DMS79 (cell line): ENCODE measurements at regions not wholly inside any gene's neighbourhood (a gene's known extent, or its start where the extent isn't known, plus 50 kb on each side); places are given as distances from the start of the nearest gene placed in this dataset.
A peak's percentile ranks its signal among the peaks of the same experiment; 100 is the strongest.
"Not testable (repeated sequence)": the region's sequence is repeated elsewhere in the genome, so short reads cannot be mapped to it uniquely, and the experiment has no call there.

Experiments used
- DNase-seq: peaks from one replicate; lab custom pipeline; 2025; lab: John Stamatoyannopoulos, UW

GRCh38 chr2:53362934-53363333 lies 404.7 kb upstream of the CHAC2 start:
- no peak for DNase-seq

GRCh38 chr2:53356291-53356905 lies 411.2 kb upstream of the CHAC2 start:
- DNase-seq: no peak

- no peak for DNase-seq
Measured at GRCh38 chr2:53353135-53354114, 414.2 kb upstream of the CHAC2 start.

- no peak for DNase-seq
Measured at GRCh38 chr2:53347269-53347668, 420.3 kb upstream of the CHAC2 start.

- DNase-seq: no peak
Measured at GRCh38 chr2:53342248-53342647, 425.4 kb upstream of the CHAC2 start.

DNA sequence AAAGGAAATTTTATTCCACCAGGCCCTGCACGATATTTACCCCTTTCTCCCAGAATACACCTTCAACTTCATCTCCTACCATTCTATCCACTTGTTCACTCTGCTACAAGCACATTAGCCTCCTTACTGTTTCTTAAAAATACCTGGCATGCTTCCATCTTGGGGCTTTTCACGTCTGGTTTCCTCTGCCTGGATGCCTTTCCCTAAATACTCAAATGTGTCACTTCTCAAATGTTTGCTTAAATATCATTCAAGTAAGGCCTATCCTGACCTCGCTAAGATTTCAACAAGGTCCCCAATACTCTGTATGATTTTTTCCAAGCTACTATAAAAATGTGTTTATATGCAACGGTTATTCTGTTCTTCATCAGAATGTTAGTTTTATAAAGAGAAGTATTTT lies 433.0 kb upstream of the CHAC2 start:
- peak; percentile 56 for DNase-seq

DNA sequence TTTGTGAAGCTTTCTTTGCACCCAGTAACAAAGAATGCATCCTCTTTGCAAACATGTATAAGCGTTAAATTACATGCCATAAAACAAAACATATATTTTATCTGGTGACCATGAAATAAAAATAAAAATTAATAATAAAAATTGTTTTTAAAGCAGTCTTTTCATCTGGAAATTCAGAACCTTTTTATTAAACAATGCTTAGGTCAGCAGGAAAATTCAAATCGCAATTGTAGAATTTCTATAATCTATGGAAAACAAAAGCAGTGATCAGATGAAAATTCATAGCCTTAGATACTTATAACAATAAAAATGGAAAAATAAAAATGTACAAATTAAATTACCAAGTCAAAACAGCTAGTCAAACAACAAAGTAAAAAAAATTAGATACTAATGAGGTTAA lies 435.9 kb upstream of the CHAC2 start:
- DNase-seq: no peak

GRCh38 chr2:53317861-53318260 lies 449.7 kb upstream of the CHAC2 start:
- DNase-seq: no peak

- DNase-seq: no peak
Measured at GRCh38 chr2:53315149-53315548, 452.5 kb upstream of the CHAC2 start.

GRCh38 chr2:53314718-53315117 lies 452.9 kb upstream of the CHAC2 start:
- DNase-seq: no peak

GRCh38 chr2:53313644-53314043 lies 454.0 kb upstream of the CHAC2 start:
- not testable (repeated sequence) for DNase-seq

DNA sequence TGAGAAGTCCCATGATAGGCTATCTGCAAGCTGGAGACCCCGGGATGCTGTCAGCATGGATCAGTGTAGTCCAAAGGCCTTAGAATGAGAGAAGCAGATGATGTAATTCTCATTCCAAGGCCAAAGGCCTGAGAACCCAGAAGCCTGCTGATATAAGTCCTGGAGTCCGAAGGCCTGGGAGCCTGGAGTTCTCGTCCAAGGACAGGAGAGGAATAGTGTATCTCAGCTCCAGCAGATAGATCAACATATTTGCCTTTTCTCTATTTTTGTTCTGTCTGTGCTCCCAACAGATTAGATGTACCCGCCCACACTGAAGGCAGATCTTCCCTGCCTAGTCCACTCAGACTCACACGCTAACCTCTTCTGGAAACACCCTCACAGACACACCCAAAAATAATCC lies 454.9 kb upstream of the CHAC2 start:
- DNase-seq: no peak

DNA sequence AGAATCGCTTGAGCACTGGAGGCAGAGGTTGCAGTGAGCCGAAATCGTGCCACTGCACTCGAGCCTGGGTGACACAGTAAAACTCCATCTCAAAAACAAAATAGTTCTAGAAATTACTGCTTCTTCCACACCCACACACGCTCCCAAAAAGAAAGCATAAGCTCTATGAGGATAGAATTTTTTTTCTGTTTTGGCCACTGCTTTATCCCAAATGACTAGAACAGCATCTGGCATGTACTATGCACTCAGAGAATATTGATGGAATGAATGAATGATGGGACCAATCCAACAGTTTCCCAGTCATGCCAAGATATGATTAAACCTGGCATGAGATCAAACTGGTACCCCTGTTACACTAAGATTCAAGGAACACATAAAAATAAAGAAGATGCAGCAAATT lies 455.4 kb upstream of the CHAC2 start:
- no peak for DNase-seq

DNA sequence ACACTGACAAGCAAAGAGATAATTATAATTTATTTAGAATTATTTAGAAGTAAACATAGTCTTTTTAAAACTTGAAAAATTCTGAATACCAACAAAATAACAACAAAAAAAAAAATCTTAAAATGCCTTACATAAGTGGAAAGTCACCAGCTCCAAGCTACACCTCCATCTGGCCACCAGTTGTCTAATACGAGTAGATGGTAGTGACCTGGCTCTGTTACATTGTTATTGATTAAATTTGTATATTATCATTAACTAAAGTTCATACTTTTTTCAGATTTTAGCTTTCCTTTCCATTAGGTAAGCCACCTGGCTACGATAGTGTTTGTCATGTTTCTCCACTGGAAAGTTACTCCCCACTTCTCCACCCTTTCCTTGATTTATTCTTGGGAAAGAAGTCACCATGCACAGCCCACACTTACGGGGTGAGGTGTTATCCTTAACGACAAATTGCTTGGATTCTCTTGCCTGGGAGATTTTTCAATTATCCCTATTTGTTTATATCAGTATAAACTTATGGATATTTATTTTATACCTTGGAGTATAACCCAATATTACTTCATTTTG lies 464.5 kb upstream of the CHAC2 start:
- DNase-seq: no peak

DNA sequence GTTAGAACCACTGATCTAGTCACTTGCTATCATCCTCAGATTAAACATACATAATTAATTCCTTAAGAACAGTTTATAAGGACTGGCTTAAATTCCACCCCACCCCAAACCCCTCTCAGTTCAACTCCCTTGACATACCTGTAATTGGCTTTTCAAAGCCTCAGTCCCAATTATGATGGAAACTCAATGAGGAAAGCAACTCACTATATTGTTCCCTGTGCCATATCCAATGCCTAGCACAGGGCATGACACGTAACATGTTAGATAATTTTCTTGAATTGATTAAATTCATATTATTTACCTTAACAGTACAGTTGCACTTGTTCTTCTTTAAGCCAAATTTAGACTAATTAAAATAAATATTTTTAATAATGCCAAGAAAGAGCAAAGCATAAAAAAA lies 465.1 kb upstream of the CHAC2 start:
- no peak for DNase-seq

DNA sequence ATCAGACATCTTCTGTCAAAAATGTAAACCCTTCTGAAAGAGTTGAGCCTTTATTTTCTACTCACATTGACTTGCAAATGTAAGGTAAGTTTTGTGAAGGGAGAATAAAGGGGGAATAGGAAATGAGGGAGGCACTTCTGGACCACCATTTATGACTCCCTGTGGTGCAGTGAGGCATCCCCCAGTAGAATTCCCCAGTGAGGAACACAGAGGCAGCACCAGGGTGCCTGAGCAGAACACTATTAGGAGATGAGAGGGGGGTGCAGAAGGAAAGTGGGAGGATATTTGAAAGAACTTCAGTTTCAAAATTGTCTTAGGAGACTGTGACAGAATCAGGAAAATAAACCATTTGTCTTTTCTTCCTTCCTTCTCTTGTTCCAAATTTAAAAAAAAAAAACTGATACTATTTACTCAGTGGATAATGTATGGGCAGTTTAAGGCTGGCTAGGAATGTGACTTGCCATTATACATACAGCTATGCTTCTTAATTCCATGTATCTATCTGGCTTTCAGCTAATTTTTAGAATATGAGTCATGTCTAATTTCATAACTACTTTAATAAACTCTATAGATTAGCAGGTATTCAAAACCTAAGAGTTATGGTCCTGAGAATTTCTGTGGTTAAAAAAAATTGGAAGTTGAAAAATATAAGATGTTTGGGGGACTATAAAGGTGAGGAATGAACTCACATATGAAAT lies 478.1 kb upstream of the CHAC2 start:
- no peak for DNase-seq

DNA sequence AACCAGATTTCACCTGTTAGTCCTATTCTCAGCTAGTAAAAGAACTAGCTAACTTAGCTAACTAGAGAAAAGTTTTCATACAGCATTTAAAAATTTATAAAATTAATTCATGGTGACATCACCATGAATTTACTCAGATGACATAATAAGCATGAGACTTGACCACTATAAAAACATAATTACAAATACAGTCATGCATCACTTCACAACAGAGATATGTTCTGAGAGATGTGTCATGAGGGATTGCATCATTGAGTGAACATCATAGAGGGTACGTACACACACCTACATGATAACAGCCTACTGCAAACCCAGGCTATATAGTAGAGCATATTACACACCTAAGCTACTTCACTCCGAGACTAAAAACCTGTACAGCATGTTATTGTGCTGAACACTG lies 481.3 kb upstream of the CHAC2 start:
- DNase-seq: no peak

- no peak for DNase-seq
Measured at GRCh38 chr2:53275743-53276142, 491.9 kb upstream of the CHAC2 start.

DNA sequence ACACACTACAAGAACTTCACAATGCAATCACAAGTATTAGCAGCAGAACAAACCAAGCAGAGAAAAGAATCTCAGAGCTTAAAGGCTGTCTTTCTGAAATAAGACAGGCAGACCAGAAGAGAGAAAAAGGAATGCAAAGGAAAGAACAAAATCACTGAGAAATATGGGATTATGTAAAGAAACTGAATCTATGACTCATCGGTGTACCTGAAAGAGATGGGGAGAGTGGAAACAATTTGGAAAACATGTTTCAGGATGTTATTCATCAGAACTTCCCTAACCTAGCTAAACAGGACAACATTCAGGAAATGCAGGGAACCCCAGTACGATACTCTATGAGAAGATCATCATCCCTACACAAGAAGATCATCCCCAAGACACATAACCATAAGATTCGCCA lies 499.0 kb upstream of the CHAC2 start:
- DNase-seq: no peak

- DNase-seq: no peak
Measured at GRCh38 chr2:53268086-53268485, 499.5 kb upstream of the CHAC2 start.

GRCh38 chr2:53265544-53266299 lies 501.9 kb upstream of the CHAC2 start:
- no peak for DNase-seq

DNA sequence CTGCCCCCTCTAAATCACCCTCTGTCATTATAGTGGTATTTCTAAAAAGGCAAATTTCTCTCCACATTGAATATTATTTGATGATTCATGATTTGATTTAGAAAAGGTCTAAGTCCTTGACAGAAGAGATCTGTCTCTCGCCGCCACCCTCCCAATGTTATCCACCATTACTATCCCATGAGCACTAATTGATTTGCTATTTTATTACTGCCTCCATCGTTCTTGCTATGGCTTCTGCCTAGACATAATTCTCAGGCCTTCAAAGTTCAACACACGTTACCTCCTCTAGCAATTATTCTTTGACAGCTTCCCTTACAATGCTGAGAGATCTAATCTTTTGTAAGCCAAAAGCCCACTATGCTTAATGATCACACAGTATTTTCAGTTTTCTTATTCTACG lies 507.0 kb upstream of the CHAC2 start:
- no peak for DNase-seq
